SW 1271 (cell line): ENCODE measurements at regions not wholly inside any gene's neighbourhood (a gene's known extent, or its start where the extent isn't known, plus 50 kb on each side); places are given as distances from the start of the nearest gene placed in this dataset.

ENCODE experiments used
- DNase-seq, 2 experiments: peaks; one replicate each; lab custom pipeline; 2025; lab: John Stamatoyannopoulos, UW

DNA sequence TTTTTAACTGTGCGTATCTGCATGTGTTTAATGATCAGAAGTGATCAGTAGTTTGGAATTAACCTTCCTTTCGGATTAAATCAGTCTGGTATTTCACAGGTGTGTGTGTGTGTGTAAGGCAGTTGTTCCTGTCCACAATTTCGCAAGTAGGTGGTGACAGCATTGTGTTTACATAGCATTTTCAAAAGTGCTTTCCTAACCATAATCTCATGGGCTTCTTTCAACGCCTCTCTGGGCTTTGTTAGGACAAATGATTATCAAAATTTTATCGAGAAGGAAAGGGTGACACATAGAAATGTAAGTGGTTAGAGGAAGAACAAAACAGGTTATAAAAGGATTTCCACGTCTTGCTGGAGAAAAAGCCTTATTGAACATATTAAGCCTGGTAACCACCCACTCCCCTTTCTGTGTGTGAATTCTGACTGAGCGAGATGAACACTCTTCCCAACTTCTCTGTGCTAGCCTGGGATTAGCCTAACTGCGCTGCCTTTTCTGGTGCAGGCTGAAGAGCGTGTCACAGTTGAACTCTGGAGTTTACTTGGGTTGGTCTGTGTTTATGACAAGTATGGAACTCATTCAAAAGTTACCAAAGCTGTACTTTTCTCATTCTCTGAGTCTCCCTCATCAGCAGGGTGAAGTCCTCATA is 292.3 kb upstream of the PITRM1 start:
- DNase-seq, result no peak

- DNase-seq, result no peak
These were observed 288.0 kb upstream of the PITRM1 start for GRCh38 chr10:3460420-3461128.

DNA sequence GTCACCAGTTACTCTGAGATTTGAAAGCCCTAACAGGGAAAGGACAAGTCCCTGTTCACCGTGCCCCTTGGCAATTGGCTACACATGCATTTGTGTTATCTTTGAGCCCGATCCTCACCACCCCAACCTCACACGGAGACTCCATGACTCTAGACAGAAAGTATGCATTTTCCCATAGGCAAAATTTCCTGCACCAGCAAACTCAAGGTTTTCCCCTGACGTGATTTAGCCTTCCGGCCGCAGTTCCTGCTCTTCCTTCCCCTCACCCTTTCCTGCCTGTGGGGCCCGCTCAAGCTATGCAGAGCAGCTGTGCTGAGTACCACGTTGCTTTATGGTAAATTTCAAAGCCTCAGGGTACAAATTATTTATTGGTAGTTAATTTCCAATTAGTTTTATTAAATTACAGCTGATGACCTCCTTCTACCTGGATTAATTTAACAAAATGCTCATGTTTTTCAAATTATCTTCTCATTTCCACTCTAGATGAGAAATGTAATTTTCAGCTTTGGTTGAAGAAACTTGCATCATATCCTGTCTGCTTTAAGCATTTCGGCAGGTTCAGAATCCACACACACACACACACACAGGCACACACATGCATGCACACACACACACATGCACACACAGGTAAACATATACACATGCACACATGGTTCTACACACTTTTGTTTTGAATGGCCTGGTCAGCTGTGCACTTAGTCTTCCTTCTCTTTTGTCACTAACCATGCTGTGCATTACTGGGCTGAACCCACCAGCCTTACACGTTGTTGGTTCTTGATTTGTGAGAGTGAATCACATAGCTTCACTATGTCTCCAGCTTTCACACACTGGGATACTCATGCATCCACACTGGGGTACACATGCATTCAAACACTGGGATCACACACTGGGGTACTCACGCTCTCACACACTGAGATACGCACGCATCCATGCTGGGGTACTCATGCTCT is 283.1 kb upstream of the PITRM1 start:
- no peak for DNase-seq

- DNase-seq, result no peak
These were observed 280.2 kb upstream of the PITRM1 start for GRCh38 chr10:3452683-3453361.

DNA sequence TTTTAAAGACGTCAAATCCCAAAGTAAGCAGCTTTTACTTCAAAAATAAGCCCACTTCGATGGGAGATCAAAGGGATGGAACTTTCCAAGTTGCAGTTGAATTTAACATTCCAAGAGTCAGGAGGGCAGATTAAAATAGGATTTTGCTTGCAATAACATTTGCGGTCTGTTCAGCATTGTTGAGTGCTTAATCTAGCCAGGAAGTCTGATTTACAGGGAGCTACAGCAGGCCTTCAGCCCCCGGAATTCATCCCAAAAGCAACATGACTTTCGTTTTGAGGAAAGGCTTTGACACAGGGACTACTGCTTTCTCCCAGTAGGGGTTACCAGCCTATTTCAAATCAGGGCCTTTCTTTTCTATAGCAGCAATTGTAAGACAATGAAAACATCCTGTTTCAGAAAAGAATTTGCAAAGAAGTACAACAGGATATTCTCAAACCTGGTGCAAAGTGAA is 279.6 kb upstream of the PITRM1 start:
- DNase-seq, result no peak

DNA sequence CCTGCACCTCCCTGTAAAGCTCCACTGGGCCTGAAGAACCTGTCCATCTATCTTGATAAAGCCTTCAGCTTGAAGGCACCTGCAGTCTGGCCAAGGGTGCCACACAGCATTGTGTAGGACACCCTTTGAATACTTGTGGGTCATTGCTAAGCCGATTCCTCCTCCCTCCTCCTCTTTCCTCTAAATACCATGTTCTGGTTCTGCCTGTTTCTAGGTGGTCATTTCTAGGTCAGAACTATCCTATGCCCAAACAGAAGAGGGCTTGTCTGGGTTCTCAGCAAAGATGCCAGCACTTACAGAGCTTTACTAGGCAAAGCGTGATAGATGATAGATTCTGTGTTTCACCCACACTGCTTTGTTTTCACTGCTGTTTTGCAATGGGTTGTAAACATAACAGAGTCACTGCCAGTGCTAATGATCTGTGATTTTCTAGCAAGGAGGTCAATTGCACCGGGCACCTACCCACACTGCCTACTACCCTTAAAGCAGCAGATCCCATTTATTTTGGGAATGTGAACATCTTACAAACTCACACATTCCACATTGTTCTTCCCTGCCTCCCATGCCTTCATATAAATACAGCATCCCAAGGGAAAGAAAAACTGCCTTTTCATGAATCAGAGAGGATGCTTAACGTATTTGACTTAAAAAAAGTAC is 279.1 kb upstream of the PITRM1 start:
- DNase-seq, result no peak

DNA sequence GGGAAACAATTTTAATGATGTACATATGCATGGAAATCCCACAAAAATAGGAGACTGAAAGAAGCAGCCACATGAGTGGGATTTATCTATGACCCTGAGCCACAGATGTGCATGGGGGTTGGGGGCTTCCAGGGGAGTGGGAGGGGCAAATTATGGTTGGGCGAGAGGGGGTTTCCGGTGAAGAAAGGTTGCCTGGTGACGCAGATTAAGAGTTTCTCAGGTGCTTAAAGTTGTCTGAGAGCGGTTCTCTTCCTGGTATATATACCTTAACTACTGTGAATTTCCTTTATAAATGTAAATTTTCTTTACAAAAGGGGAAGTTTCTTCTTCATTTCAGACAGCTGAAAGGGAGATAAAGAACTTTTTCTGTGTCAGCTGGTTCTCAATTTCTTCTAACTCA is 273.6 kb upstream of the PITRM1 start:
- DNase-seq, result no peak

DNA sequence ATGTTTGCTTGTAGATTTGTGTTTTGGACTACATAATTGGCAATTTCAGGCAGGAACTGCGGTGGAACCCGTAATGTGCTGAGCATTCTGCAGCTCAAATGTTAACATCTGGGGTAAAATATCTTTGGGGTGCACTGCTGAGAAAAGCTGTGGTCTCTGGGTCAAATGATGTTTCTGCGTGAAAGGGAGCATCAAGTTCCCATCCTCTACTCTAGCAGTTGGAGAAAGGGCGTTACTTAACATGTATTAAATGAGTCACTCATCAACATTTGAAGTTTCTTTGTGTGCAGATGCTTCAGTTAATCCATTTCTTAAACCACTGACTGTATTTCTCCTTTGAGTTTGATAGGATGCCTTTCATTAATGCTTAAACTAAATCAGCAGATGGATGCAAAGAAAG is 273.1 kb upstream of the PITRM1 start:
- DNase-seq, result no peak

- no peak for DNase-seq
These were observed 269.9 kb upstream of the PITRM1 start for GRCh38 chr10:3442451-3442990.

GRCh38 chr10:3439183-3439582 is 266.6 kb upstream of the PITRM1 start:
- no peak for DNase-seq

DNA sequence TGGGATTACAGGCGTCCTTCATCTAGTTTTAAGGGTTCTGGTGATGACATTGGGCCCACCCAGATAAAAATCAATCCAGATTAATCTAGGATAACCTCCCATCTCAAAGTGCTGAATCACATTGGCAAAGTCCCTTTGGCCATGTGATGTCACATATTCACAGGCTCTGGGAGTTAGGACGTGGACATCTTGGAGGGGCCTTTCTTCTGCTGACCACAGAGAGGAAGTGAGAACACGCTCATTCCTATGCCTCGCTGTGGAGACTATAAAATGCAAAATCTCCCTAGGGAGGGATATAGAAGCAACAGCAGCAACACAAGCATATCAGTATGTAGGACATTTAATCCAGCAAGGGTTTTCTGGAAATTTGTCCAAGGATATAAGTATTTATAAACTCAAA is 266.0 kb upstream of the PITRM1 start:
- no peak for DNase-seq

DNA sequence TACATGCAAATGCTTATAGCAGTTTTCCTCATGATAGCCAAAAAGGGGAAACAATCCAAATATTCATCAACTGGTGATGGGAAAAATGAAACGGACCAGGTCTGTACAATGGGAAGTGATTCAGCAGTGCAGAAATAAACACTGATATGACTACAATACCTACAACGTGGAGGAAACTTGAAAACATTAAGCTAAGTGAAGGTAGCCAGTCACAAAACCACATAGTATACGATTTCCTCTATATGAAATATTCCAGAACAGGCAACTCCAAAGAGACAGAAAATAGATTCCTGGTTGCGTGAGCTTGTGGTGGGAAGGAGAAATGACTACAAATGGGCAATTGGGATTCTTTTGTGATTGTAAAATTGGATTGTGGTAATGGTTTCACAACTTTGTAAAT is 263.1 kb upstream of the PITRM1 start:
- DNase-seq, result no peak

GRCh38 chr10:3433988-3434387 is 261.4 kb upstream of the PITRM1 start:
- no peak for DNase-seq

- DNase-seq, result no peak
These were observed 260.5 kb upstream of the PITRM1 start for GRCh38 chr10:3433131-3433530.

- no peak for DNase-seq
These were observed 259.7 kb upstream of the PITRM1 start for GRCh38 chr10:3432081-3432825.

- DNase-seq, result no peak
These were observed 257.9 kb upstream of the PITRM1 start for GRCh38 chr10:3430501-3430900.

DNA sequence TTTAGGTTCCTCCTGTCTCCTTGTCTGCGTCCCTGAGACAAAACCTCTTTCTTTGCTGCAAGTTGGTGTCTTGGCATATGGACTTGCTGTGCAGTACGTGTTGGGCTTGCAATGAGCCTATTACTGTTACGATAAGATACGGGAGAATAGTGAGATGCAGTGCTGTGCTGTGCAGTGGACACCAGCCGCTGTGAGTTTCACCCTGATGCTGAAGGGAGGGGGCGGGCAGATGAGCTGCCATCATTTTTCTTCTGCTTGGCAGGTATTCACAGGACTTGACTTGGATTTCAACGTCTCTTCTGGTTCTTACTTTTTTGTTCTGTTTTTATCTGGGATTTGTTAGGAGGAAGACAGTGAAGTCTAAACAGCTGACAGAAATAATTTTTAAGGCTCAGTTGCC is 257.1 kb upstream of the PITRM1 start:
- no peak for DNase-seq

- no peak for DNase-seq
These were observed 256.2 kb upstream of the PITRM1 start for GRCh38 chr10:3428826-3429225.

DNA sequence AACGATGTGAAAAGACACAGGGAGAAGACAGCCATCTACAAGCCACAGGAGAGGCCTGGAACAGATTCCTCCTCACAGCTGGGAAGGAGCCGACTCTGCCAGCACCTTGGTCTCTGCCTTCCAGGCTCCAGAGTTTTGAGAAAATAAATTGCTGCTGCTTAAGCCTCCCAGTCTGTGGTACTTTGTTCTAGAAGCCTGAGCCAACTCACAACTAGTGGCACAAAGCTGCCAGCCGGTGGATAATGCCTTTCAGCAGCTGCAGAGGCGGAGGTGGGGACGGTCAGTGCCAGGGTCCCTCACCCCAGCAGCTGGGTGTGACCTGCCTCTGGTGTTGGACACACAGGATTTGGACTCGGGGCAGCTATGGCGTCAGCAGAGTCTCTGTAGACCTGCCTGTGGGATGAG is 255.4 kb upstream of the PITRM1 start:
- DNase-seq, result no peak

GRCh38 chr10:3427347-3427746 is 254.8 kb upstream of the PITRM1 start:
- DNase-seq, result no peak
